Transverse colon (tissue), 4 donors: ENCODE measurements at regions not wholly inside any gene's neighbourhood (a gene's known extent, or its start where the extent isn't known, plus 50 kb on each side); places are given as distances from the start of the nearest gene placed in this dataset.

Source experiments
- EP300 ChIP-seq: sonication (generic); formaldehyde crosslinking; IDR thresholded peaks from one replicate; pipeline ENCODE4 v1.6.1; 2017; ENCODE audit warnings: antibody characterized with exemption, low read depth
- POLR2A ChIP-seq: fragments of 450-650 bp; IDR thresholded peaks from one replicate; pipeline ENCODE4 v1.6.1; 2016; ENCODE audit warnings: antibody characterized with exemption, mild to moderate bottlenecking, moderate library complexity
- POLR2AphosphoS5 ChIP-seq, 3 donors: sonication (generic); formaldehyde crosslinking; IDR thresholded peaks; one replicate each; pipeline ENCODE4 v1.6.1; 2016; ENCODE audit warnings: antibody characterized with exemption in 3 of 3
- TF ChIP-seq, protein P1 (sequence below), 5 experiments: fragments of 200-600 bp in 3 of 5; fragments of 450-650 bp in 2 of 5; sonication (generic) in 3 of 5; IDR thresholded peaks; 1 replicate in 2 of 5; 2 replicates in 3 of 5; pipeline ENCODE4 v1.5.1; 2016 to 2017; ENCODE audit warnings: antibody characterized with exemption in 5 of 5, inconsistent platforms in 3 of 5, mild to moderate bottlenecking in 2 of 5, moderate library complexity in 1 of 5

- TF ChIP-seq, protein P1, sequence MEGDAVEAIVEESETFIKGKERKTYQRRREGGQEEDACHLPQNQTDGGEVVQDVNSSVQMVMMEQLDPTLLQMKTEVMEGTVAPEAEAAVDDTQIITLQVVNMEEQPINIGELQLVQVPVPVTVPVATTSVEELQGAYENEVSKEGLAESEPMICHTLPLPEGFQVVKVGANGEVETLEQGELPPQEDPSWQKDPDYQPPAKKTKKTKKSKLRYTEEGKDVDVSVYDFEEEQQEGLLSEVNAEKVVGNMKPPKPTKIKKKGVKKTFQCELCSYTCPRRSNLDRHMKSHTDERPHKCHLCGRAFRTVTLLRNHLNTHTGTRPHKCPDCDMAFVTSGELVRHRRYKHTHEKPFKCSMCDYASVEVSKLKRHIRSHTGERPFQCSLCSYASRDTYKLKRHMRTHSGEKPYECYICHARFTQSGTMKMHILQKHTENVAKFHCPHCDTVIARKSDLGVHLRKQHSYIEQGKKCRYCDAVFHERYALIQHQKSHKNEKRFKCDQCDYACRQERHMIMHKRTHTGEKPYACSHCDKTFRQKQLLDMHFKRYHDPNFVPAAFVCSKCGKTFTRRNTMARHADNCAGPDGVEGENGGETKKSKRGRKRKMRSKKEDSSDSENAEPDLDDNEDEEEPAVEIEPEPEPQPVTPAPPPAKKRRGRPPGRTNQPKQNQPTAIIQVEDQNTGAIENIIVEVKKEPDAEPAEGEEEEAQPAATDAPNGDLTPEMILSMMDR (IDR thresholded peaks at IDR 0.05): no peak
- TF ChIP-seq EP300 (no peak), POLR2A (no peak), POLR2AphosphoS5 (IDR thresholded peaks at IDR 0.05) (no peak)
Observed at GRCh38 chr13:64850017-64850416, 2380.1 kb downstream of the PCDH9 start.
